HG02678 (cell line): ENCODE measurements at regions not wholly inside any gene's neighbourhood (a gene's known extent, or its start where the extent isn't known, plus 50 kb on each side); places are given as distances from the start of the nearest gene placed in this dataset.

Source experiments
- ATAC-seq: cut with Tn5 transposase; IDR thresholded peaks from one replicate; pipeline ENCODE4 v1.9.1; 2021; ENCODE audit warnings: mild to moderate bottlenecking, moderate library complexity; ENCODE audit not compliant: unreplicated experiment

GRCh38 chr2:128563348-128563687 lies 244.7 kb upstream of the HS6ST1 start:
- no peak for ATAC-seq

- ATAC-seq = no peak
These were observed 245.5 kb upstream of the HS6ST1 start for GRCh38 chr2:128564131-128564530.

GRCh38 chr2:128564551-128564950 lies 245.9 kb upstream of the HS6ST1 start:
- no peak for ATAC-seq

GRCh38 chr2:128565441-128565840 lies 246.8 kb upstream of the HS6ST1 start:
- no peak for ATAC-seq

GRCh38 chr2:128566671-128567070 lies 248.0 kb upstream of the HS6ST1 start:
- no peak for ATAC-seq

- ATAC-seq = no peak
These were observed 249.4 kb upstream of the HS6ST1 start for GRCh38 chr2:128568106-128568505.

GRCh38 chr2:128573116-128573515 lies 254.4 kb upstream of the HS6ST1 start:
- no peak for ATAC-seq

GRCh38 chr2:128573531-128573930 lies 254.9 kb upstream of the HS6ST1 start:
- ATAC-seq = no peak

GRCh38 chr2:128577141-128577930 lies 258.7 kb upstream of the HS6ST1 start:
- no peak for ATAC-seq

GRCh38 chr2:128578406-128579390 lies 260.0 kb upstream of the HS6ST1 start:
- ATAC-seq = no peak

- no peak for ATAC-seq
These were observed 261.2 kb upstream of the HS6ST1 start for GRCh38 chr2:128579825-128580224.

- no peak for ATAC-seq
These were observed 262.6 kb upstream of the HS6ST1 start for GRCh38 chr2:128580988-128581848.

GRCh38 chr2:128581849-128582244 lies 263.2 kb upstream of the HS6ST1 start:
- no peak for ATAC-seq

- no peak for ATAC-seq
These were observed 265.7 kb upstream of the HS6ST1 start for GRCh38 chr2:128584296-128584890.

- ATAC-seq = no peak
These were observed 267.0 kb upstream of the HS6ST1 start for GRCh38 chr2:128585706-128586105.

GRCh38 chr2:128589681-128590080 lies 271.0 kb upstream of the HS6ST1 start:
- ATAC-seq = no peak

GRCh38 chr2:128590309-128591021 lies 271.8 kb upstream of the HS6ST1 start:
- no peak for ATAC-seq

GRCh38 chr2:128591022-128591860 lies 272.6 kb upstream of the HS6ST1 start:
- no peak for ATAC-seq
